ENCODE measurements at regions not wholly inside any gene's neighbourhood (a gene's known extent, or its start where the extent isn't known, plus 50 kb on each side); places are given as distances from the start of the nearest gene placed in this dataset.

- ChIA-PET CTCF (no interaction called here), POLR2A (no interaction called here)
- Histone ChIP-seq H3K27me3 (ENCODE audit: insufficient read depth) (no peaks in the 10 kb centered on the region), H3K4me2 (no peak overlapping the region), H3K4me1 (ENCODE audit: control insufficient read depth in 1 of 2, insufficient read depth in 2 of 2, low read depth in 1 of 2, low read length in 1 of 2) (no peaks in the 10 kb centered on the region), H3K36me3 (replicated peaks in 1 of 2; ENCODE audit: control insufficient read depth in 1 of 2, insufficient read depth in 2 of 2, low read length in 1 of 2) (no peaks in the 10 kb centered on the region), H3K79me2 (ENCODE audit: insufficient read depth) (no peaks in the 10 kb centered on the region), H3K27ac (ENCODE audit: low read depth in 2 of 2, low read length in 1 of 2) (no peak overlapping the region), H4K20me1 (ENCODE audit: insufficient read depth) (no peaks in the 10 kb centered on the region), H3K9me2 (no peaks in the 10 kb centered on the region), H2AFZ (ENCODE audit: low read depth) (no peak overlapping the region), H3K4me3 (ENCODE audit: low read depth in 2 of 2, low read length in 1 of 2) (no peak overlapping the region), H3K9ac (no peak overlapping the region), H3K9me3 (no peaks in the 10 kb centered on the region), H3F3A (replicated peaks; ENCODE audit: insufficient read depth) (no peaks in the 10 kb centered on the region)
- no peak for TF ChIP-seq MEF2A (IDR thresholded peaks at IDR 0.05; ENCODE audit: borderline replicate concordance, low read depth)
- TF ChIP-seq MXI1 (IDR thresholded peaks at IDR 0.05; ENCODE audit: low read depth, low read length) = no peak
- no peak for TF ChIP-seq TEAD4 (IDR thresholded peaks at IDR 0.05; ENCODE audit: borderline replicate concordance, insufficient read depth)
- no peak for TF ChIP-seq EP300 (IDR thresholded peaks at IDR 0.05; ENCODE audit: borderline replicate concordance in 1 of 2, low read depth in 1 of 2, low read length in 1 of 2)
- no peak for DNase-seq
These were observed 563.4 kb downstream of the SH2D4B start for GRCh38 chr10:81101062-81101461.

DNA sequence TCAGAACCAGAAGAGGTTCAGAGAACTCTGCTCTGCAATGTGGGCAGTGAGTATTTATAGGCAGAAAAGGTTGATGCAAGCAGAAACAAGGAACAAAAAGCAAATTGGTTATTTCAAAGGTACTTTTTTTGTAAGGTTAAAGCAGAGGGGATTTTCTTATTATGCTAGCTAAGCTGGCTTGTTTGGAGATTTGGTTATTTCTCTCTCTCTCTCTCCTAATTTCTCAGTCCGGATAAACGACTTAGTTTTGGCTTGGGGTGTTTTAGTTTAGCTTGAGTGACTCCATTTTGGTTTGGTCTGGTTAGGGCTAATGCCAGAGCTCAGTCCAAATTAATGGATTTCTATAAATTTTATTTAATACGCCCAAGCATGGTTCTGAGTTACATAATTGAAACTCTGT lies 566.8 kb downstream of the SH2D4B start:
- Histone ChIP-seq H2AFZ (ENCODE audit: low read depth) (no peak overlapping the region), H3K36me3 (replicated peaks in 1 of 2; ENCODE audit: control insufficient read depth in 1 of 2, insufficient read depth in 2 of 2, low read length in 1 of 2) (no peaks in the 10 kb centered on the region), H3F3A (replicated peaks; ENCODE audit: insufficient read depth) (no peaks in the 10 kb centered on the region), H3K9me2 (no peaks in the 10 kb centered on the region), H3K4me1 (ENCODE audit: control insufficient read depth in 1 of 2, insufficient read depth in 2 of 2, low read depth in 1 of 2, low read length in 1 of 2) (no peaks in the 10 kb centered on the region), H3K9me3 (no peaks in the 10 kb centered on the region), H3K27me3 (ENCODE audit: insufficient read depth) (no peaks in the 10 kb centered on the region), H3K79me2 (ENCODE audit: insufficient read depth) (no peaks in the 10 kb centered on the region), H3K4me2 (no peak overlapping the region), H3K27ac (ENCODE audit: low read depth in 2 of 2, low read length in 1 of 2) (no peak overlapping the region), H3K4me3 (ENCODE audit: low read depth in 2 of 2, low read length in 1 of 2) (no peak overlapping the region), H3K9ac (no peak overlapping the region), H4K20me1 (ENCODE audit: insufficient read depth) (no peaks in the 10 kb centered on the region)
- POLR2A ChIA-PET = no interaction called here
- WGBS (ENCODE audit: low lambda C conversion rate) = 8% methylated on average over 3 of the region's 3 CpGs
- CTCF ChIA-PET = interaction anchor here (1.2 kb wide), 1 partner anchor 47 kb away, joined by 3 read pairs; no protein-coding TSS in a partner anchor
- TF ChIP-seq FOXJ3 (CRISPR knock-in tag; IDR thresholded peaks at IDR 0.05) = no peak
- no peak for TF ChIP-seq USF1 (IDR thresholded peaks at IDR 0.05; ENCODE audit: borderline replicate concordance, low read depth)
- no peak for DNase-seq

GRCh38 chr10:81108516-81109199 lies 571.0 kb downstream of the SH2D4B start:
- 9% methylated on average over 2 of the region's 3 CpGs for WGBS (ENCODE audit: low lambda C conversion rate)
- TF ChIP-seq USF2 (IDR thresholded peaks at IDR 0.05; ENCODE audit: borderline replicate concordance, low read depth, low read length) (no peak), TEAD4 (IDR thresholded peaks at IDR 0.05; ENCODE audit: borderline replicate concordance, insufficient read depth) (no peak), TCF12 (IDR thresholded peaks at IDR 0.05) (no peak), SIN3A (IDR thresholded peaks at IDR 0.05; ENCODE audit: borderline replicate concordance, low read depth, low read length) (no peak), MEF2A (IDR thresholded peaks at IDR 0.05; ENCODE audit: borderline replicate concordance, low read depth) (no peak), EP300 (IDR thresholded peaks at IDR 0.05; ENCODE audit: borderline replicate concordance in 1 of 2, low read depth in 1 of 2, low read length in 1 of 2) (no peak), FOXM1 (IDR thresholded peaks at IDR 0.05; ENCODE audit: low read depth) (no peak), CHD2 (IDR thresholded peaks at IDR 0.05; ENCODE audit: low read length, partially characterized antibody) (no peak), PBX3 (IDR thresholded peaks at IDR 0.05) (no peak), GATA2 (CRISPR knock-in tag; IDR thresholded peaks at IDR 0.05) (no peak), FOXJ3 (CRISPR knock-in tag; IDR thresholded peaks at IDR 0.05) (no peak), ELF1 (IDR thresholded peaks at IDR 0.05) (no peak), RXRA (IDR thresholded peaks at IDR 0.05; ENCODE audit: borderline replicate concordance, low read depth) (no peak), NRF1 (IDR thresholded peaks at IDR 0.05; ENCODE audit: low read depth, low read length) (no peak), POLR2AphosphoS5 (IDR thresholded peaks at IDR 0.05; ENCODE audit: low read depth, low read length) (no peak)
- TF ChIP-seq, protein P1, sequence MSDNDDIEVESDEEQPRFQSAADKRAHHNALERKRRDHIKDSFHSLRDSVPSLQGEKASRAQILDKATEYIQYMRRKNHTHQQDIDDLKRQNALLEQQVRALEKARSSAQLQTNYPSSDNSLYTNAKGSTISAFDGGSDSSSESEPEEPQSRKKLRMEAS (IDR thresholded peaks at IDR 0.05; ENCODE audit: low read depth) = no peak
- ChIA-PET CTCF (interaction anchor here (1.5 kb wide), 1 partner anchor 17 kb away, joined by 3 read pairs; no protein-coding TSS in a partner anchor), POLR2A (no interaction called here)
- no peaks in the 10 kb centered on the region for H3F3A ChIP-seq (replicated peaks; ENCODE audit: insufficient read depth)
- H3K9me2 ChIP-seq = no peaks in the 10 kb centered on the region
- no peak overlapping the region for H3K27ac ChIP-seq (ENCODE audit: low read depth in 2 of 2, low read length in 1 of 2)
- no peaks in the 10 kb centered on the region for H3K36me3 ChIP-seq (replicated peaks in 1 of 2; ENCODE audit: control insufficient read depth in 1 of 2, insufficient read depth in 2 of 2, low read length in 1 of 2)
- no peaks in the 10 kb centered on the region for H3K4me1 ChIP-seq (ENCODE audit: control insufficient read depth in 1 of 2, insufficient read depth in 2 of 2, low read depth in 1 of 2, low read length in 1 of 2)
- no peak overlapping the region for H3K9ac ChIP-seq
- no peaks in the 10 kb centered on the region for H4K20me1 ChIP-seq (ENCODE audit: insufficient read depth)
- H2AFZ ChIP-seq (ENCODE audit: low read depth) = no peak overlapping the region
- no peak for DNase-seq
- H3K9me3 ChIP-seq = no peaks in the 10 kb centered on the region
- no peak overlapping the region for H3K4me2 ChIP-seq
- H3K79me2 ChIP-seq (ENCODE audit: insufficient read depth) = no peaks in the 10 kb centered on the region
- H3K4me3 ChIP-seq (ENCODE audit: low read depth in 2 of 2, low read length in 1 of 2) = no peak overlapping the region
- no peaks in the 10 kb centered on the region for H3K27me3 ChIP-seq (ENCODE audit: insufficient read depth)
